HEK293 (cell line): ENCODE measurements at regions not wholly inside any gene's neighbourhood (a gene's known extent, or its start where the extent isn't known, plus 50 kb on each side); places are given as distances from the start of the nearest gene placed in this dataset.

Source experiments
- CTCF ChIA-PET: fragments of 350-600 bp; formaldehyde crosslinking; extraction: SDS; loops from one replicate; lab custom pipeline; 2021; ENCODE audit warnings: antibody characterized with exemption; lab: Yijun Ruan, JAX
- POLR2A ChIA-PET: fragments of 300-600 bp; formaldehyde crosslinking; extraction: SDS; loops from one replicate; lab custom pipeline; 2020; ENCODE audit warnings: antibody characterized with exemption, inconsistent platforms; lab: Yijun Ruan, JAX
- H3K27ac ChIP-seq: fragments of 200-500 bp; sonication (Bioruptor generic); 2 replicates; pipeline ENCODE4 v1.5.1; 2014; ENCODE audit warnings: low read depth, low read length, control low read depth, inconsistent platforms; ENCODE audit errors: extremely low read depth
- H3K36me3 ChIP-seq, 2 experiments: fragments of 200-500 bp in 1 of 2; sonication (Bioruptor generic) in 1 of 2; 1 replicate in 1 of 2; 2 replicates in 1 of 2; pipeline ENCODE4 v1.5.1; 2014 to 2017; ENCODE audit warnings: inconsistent platforms in 2 of 2, low read length in 2 of 2; ENCODE audit not compliant: control insufficient read depth in 2 of 2, insufficient read depth in 1 of 2
- H3K4me1 ChIP-seq: fragments of 200-500 bp; sonication (Bioruptor generic); 2 replicates; pipeline ENCODE4 v1.5.1; 2014; ENCODE audit warnings: mild to moderate bottlenecking, low read length, inconsistent platforms; ENCODE audit not compliant: control insufficient read depth, insufficient read depth
- H3K4me3 ChIP-seq: 2 replicates; pipeline ENCODE4 v1.5.1; 2011; ENCODE audit warnings: low read depth, mild to moderate bottlenecking, control low read depth, low read length, moderate library complexity
- H3K9me3 ChIP-seq: fragments of 200-500 bp; sonication (Bioruptor generic); 2 replicates; pipeline ENCODE4 v1.5.1; 2014; ENCODE audit warnings: low read depth, low read length, inconsistent platforms; ENCODE audit not compliant: control insufficient read depth, insufficient read depth
- EGR2 ChIP-seq: fragments of 450-650 bp; formaldehyde crosslinking; IDR thresholded peaks from 2 replicates; pipeline ENCODE4 v1.5.1; 2016; ENCODE audit warnings: low read depth, missing biosample characterization, missing genetic modification characterization
- GLI2 ChIP-seq: fragments of 450-650 bp; formaldehyde crosslinking; IDR thresholded peaks from 2 replicates; pipeline ENCODE4; 2017; ENCODE audit warnings: missing biosample characterization, missing genetic modification characterization, low read depth, borderline replicate concordance
- MZF1 ChIP-seq: fragments of 450-650 bp; formaldehyde crosslinking; IDR thresholded peaks from 2 replicates; pipeline ENCODE4 v1.5.1; 2017; ENCODE audit warnings: missing biosample characterization, missing genetic modification characterization, borderline replicate concordance
- RBAK ChIP-seq: fragments of 450-650 bp; formaldehyde crosslinking; IDR thresholded peaks from 2 replicates; pipeline ENCODE4 v1.5.1; 2016; ENCODE audit warnings: missing biosample characterization, missing genetic modification characterization
- SCRT1 ChIP-seq: fragments of 450-650 bp; formaldehyde crosslinking; IDR thresholded peaks from 2 replicates; pipeline ENCODE4 v1.5.1; 2016; ENCODE audit warnings: missing biosample characterization, missing genetic modification characterization, borderline replicate concordance
- SP7 ChIP-seq: fragments of 450-650 bp; formaldehyde crosslinking; IDR thresholded peaks from 2 replicates; pipeline ENCODE4 v1.5.1; 2016; ENCODE audit warnings: missing biosample characterization, missing genetic modification characterization
- ZBTB17 ChIP-seq: fragments of 450-650 bp; formaldehyde crosslinking; IDR thresholded peaks from 2 replicates; pipeline ENCODE4 v1.5.1; 2016; ENCODE audit warnings: missing biosample characterization, missing genetic modification characterization
- ZNF239 ChIP-seq: fragments of 450-650 bp; formaldehyde crosslinking; IDR thresholded peaks from 2 replicates; pipeline ENCODE4 v1.5.1; 2016; ENCODE audit warnings: missing biosample characterization, missing genetic modification characterization
- ZNF433 ChIP-seq: fragments of 450-650 bp; formaldehyde crosslinking; IDR thresholded peaks from 2 replicates; pipeline ENCODE4 v1.5.1; 2016; ENCODE audit warnings: missing biosample characterization, missing genetic modification characterization, low read depth
- ZNF473 ChIP-seq: fragments of 450-650 bp; formaldehyde crosslinking; IDR thresholded peaks from 2 replicates; pipeline ENCODE4 v1.5.1; 2017; ENCODE audit warnings: missing biosample characterization, missing genetic modification characterization
- ZNF501 ChIP-seq: fragments of 450-650 bp; formaldehyde crosslinking; IDR thresholded peaks from 2 replicates; pipeline ENCODE4 v1.5.1; 2016; ENCODE audit warnings: missing biosample characterization, missing genetic modification characterization
- ZNF544 ChIP-seq: fragments of 450-650 bp; formaldehyde crosslinking; IDR thresholded peaks from 2 replicates; pipeline ENCODE4 v1.5.0; 2017; ENCODE audit warnings: missing biosample characterization, missing genetic modification characterization
- ZNF560 ChIP-seq: fragments of 450-650 bp; formaldehyde crosslinking; IDR thresholded peaks from 2 replicates; pipeline ENCODE4 v1.5.1; 2017; ENCODE audit warnings: missing biosample characterization, missing genetic modification characterization, borderline replicate concordance
- ZNF624 ChIP-seq: fragments of 450-650 bp; formaldehyde crosslinking; IDR thresholded peaks from 2 replicates; pipeline ENCODE4 v1.5.1; 2017; ENCODE audit warnings: missing biosample characterization, missing genetic modification characterization
- ZNF792 ChIP-seq: fragments of 450-650 bp; formaldehyde crosslinking; IDR thresholded peaks from 2 replicates; pipeline ENCODE4 v1.5.1; 2016; ENCODE audit warnings: missing biosample characterization, missing genetic modification characterization
- ZNF837 ChIP-seq: fragments of 450-650 bp; formaldehyde crosslinking; IDR thresholded peaks from 2 replicates; pipeline ENCODE4 v1.5.1; 2016; ENCODE audit warnings: missing biosample characterization, missing genetic modification characterization
- ZXDB ChIP-seq: fragments of 450-650 bp; formaldehyde crosslinking; IDR thresholded peaks from 2 replicates; pipeline ENCODE4 v1.5.1; 2016; ENCODE audit warnings: missing biosample characterization, missing genetic modification characterization
- TF ChIP-seq, protein P1 (sequence below): fragments of 450-650 bp; formaldehyde crosslinking; IDR thresholded peaks from 2 replicates; pipeline ENCODE4 v1.5.1; 2016; ENCODE audit warnings: missing biosample characterization, missing genetic modification characterization
- TF ChIP-seq, protein P2 (sequence below): fragments of 450-650 bp; formaldehyde crosslinking; IDR thresholded peaks from 2 replicates; pipeline ENCODE4 v1.5.1; 2017; ENCODE audit warnings: missing biosample characterization, mild to moderate bottlenecking, missing genetic modification characterization, moderate library complexity
- TF ChIP-seq, protein P3 (sequence below): fragments of 450-650 bp; formaldehyde crosslinking; IDR thresholded peaks from 2 replicates; pipeline ENCODE4 v1.5.1; 2016; ENCODE audit warnings: missing biosample characterization, missing genetic modification characterization
- TF ChIP-seq, protein P4 (sequence below): fragments of 450-650 bp; formaldehyde crosslinking; IDR thresholded peaks from 2 replicates; pipeline ENCODE4 v1.5.1; 2016; ENCODE audit warnings: missing biosample characterization, missing genetic modification characterization
- TF ChIP-seq, protein P5 (sequence below): fragments of 450-650 bp; formaldehyde crosslinking; IDR thresholded peaks from 2 replicates; pipeline ENCODE4 v1.5.1; 2016; ENCODE audit warnings: missing biosample characterization, missing genetic modification characterization

DNA sequence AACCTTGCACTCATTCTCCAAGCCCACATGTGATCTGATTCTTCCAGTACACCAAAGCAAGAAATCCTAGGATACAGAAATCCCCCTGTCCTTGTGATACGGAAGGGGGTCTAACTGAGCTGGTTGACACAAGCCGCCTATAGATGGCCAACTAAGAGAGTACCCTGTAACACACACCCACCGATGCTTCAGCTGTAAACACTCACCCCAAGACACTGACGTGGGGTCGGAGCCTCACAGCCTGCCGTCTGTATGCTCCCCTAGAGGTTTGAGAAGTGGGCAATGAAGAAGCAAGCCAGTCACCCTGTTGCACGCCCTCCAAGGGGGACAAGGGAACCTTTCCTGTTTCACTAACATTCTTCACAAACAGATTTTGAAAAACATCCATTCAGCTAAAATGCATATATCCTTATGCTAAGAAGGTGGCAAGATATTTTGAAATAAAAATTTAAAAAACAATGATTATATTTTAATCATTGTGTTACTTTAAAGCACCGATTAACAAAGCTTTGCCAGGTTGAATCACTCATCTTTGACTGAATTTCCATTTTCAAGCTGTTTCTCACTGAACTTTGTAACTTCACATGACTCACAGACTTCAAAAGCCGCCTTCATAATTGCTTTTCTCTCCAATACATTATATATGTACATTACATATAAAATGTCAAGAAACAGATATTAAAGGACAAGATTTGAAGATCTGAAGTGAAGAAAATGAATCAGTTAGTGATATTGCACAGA lies 329.3 kb downstream of the ARL4A start:
- no peak overlapping the region for H3K27ac ChIP-seq

DNA sequence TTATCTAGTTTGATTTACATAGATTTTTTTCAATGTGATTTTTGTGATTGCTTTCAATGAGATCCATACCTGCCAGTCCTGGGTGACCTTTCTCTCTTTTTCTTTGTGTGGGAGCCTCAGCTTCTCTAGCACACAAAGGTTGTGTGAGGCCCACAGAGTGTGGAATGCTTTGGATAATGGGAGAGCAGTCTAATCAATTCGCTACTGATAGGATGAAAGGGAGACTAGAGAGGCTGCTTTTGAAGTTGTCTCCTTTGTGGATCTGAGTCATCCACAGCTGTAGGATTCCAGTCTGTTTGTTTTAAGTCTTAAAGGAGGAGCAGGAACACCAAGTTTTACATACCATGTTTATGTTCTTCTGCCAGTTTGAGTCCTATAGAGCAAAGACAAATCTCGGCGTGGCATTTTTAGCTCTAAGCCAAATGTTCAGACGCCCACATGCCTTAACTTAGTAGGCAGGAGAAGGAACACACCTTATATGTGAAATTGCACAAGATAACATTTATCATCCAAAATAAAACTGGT lies 330.0 kb downstream of the ARL4A start:
- H3K9me3 ChIP-seq = no peaks in the 10 kb centered on the region
- H3K36me3 ChIP-seq = no peaks in the 10 kb centered on the region
- peaks cover 6% of the 10 kb centered on the region; the same call in 1 of the 2 replicates for H3K4me1 ChIP-seq
- CTCF ChIA-PET = no interaction called here
- no peak for TF ChIP-seq ZXDB
- TF ChIP-seq ZBTB17 (tag by site-specific recombination) = no peak
- no peak overlapping the region for H3K27ac ChIP-seq
- POLR2A ChIA-PET = no interaction called here
- no peak overlapping the region for H3K4me3 ChIP-seq

More for the DNA sequence above, 329.3 kb downstream of the ARL4A start:
- Histone ChIP-seq H3K4me1 (peaks cover 6% of the 10 kb centered on the region; the same call in 1 of the 2 replicates), H3K9me3 (no peaks in the 10 kb centered on the region), H3K36me3 (no peaks in the 10 kb centered on the region), H3K4me3 (no peak overlapping the region)
- no peak for TF ChIP-seq ZNF473
- no peak for TF ChIP-seq MZF1
- ChIA-PET CTCF (no interaction called here), POLR2A (no interaction called here)

DNA sequence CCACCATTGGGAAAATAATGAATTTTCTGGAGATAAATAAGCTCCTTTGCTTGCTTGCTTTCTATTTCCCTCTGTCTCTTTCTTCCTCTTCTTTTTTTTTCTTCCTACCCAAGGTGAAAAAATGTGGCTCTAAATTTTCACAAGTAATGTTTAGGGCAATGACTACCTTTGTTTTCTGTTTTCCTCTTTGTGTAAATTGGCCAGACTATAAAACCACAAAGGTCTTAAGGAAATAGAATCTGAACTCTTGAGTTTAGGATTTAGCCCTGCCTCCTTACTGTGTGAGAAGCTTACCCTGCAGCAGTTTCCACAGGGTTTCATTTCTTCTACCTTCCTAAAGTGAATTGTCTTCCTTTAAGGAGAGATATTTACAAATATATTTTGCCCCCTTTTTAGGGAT lies 330.4 kb downstream of the ARL4A start:
- CTCF ChIA-PET = no interaction called here
- Histone ChIP-seq H3K9me3 (no peaks in the 10 kb centered on the region), H3K27ac (no peak overlapping the region), H3K36me3 (no peaks in the 10 kb centered on the region), H3K4me1 (peaks cover 6% of the 10 kb centered on the region; the same call in 1 of the 2 replicates), H3K4me3 (no peak overlapping the region)
- POLR2A ChIA-PET = no interaction called here
- TF ChIP-seq ZNF501 (tag by site-specific recombination) (no peak), EGR2 (no peak), SP7 (tag by site-specific recombination) (no peak), ZNF560 (tag by site-specific recombination) (no peak), ZNF624 (tag by site-specific recombination) (no peak), SCRT1 (tag by site-specific recombination) (no peak), ZNF544 (tag by site-specific recombination) (no peak), ZNF792 (tag by site-specific recombination) (no peak), GLI2 (tag by site-specific recombination) (no peak), ZNF433 (tag by site-specific recombination) (no peak), RBAK (tag by site-specific recombination) (no peak), ZNF239 (no peak), ZNF837 (no peak)
- TF ChIP-seq, protein P1, sequence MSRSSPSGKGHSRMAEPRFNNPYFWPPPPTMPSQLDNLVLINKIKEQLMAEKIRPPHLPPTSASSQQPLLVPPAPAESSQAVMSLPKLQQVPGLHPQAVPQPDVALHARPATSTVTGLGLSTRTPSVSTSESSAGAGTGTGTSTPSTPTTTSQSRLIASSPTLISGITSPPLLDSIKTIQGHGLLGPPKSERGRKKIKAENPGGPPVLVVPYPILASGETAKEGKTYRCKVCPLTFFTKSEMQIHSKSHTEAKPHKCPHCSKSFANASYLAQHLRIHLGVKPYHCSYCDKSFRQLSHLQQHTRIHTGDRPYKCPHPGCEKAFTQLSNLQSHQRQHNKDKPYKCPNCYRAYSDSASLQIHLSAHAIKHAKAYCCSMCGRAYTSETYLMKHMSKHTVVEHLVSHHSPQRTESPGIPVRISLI = no peak
- TF ChIP-seq, protein P2, sequence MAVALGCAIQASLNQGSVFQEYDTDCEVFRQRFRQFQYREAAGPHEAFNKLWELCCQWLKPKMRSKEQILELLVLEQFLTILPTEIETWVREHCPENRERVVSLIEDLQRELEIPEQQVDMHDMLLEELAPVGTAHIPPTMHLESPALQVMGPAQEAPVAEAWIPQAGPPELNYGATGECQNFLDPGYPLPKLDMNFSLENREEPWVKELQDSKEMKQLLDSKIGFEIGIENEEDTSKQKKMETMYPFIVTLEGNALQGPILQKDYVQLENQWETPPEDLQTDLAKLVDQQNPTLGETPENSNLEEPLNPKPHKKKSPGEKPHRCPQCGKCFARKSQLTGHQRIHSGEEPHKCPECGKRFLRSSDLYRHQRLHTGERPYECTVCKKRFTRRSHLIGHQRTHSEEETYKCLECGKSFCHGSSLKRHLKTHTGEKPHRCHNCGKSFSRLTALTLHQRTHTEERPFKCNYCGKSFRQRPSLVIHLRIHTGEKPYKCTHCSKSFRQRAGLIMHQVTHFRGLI (tag by site-specific recombination) = no peak
- TF ChIP-seq, protein P3, sequence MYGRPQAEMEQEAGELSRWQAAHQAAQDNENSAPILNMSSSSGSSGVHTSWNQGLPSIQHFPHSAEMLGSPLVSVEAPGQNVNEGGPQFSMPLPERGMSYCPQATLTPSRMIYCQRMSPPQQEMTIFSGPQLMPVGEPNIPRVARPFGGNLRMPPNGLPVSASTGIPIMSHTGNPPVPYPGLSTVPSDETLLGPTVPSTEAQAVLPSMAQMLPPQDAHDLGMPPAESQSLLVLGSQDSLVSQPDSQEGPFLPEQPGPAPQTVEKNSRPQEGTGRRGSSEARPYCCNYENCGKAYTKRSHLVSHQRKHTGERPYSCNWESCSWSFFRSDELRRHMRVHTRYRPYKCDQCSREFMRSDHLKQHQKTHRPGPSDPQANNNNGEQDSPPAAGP (tag by site-specific recombination) = no peak
- TF ChIP-seq, protein P4, sequence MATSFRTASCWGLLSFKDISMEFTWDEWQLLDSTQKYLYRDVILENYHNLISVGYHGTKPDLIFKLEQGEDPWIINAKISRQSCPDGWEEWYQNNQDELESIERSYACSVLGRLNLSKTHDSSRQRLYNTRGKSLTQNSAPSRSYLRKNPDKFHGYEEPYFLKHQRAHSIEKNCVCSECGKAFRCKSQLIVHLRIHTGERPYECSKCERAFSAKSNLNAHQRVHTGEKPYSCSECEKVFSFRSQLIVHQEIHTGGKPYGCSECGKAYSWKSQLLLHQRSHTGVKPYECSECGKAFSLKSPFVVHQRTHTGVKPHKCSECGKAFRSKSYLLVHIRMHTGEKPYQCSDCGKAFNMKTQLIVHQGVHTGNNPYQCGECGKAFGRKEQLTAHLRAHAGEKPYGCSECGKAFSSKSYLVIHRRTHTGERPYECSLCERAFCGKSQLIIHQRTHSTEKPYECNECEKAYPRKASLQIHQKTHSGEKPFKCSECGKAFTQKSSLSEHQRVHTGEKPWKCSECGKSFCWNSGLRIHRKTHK (tag by site-specific recombination) = no peak
- TF ChIP-seq, protein P5, sequence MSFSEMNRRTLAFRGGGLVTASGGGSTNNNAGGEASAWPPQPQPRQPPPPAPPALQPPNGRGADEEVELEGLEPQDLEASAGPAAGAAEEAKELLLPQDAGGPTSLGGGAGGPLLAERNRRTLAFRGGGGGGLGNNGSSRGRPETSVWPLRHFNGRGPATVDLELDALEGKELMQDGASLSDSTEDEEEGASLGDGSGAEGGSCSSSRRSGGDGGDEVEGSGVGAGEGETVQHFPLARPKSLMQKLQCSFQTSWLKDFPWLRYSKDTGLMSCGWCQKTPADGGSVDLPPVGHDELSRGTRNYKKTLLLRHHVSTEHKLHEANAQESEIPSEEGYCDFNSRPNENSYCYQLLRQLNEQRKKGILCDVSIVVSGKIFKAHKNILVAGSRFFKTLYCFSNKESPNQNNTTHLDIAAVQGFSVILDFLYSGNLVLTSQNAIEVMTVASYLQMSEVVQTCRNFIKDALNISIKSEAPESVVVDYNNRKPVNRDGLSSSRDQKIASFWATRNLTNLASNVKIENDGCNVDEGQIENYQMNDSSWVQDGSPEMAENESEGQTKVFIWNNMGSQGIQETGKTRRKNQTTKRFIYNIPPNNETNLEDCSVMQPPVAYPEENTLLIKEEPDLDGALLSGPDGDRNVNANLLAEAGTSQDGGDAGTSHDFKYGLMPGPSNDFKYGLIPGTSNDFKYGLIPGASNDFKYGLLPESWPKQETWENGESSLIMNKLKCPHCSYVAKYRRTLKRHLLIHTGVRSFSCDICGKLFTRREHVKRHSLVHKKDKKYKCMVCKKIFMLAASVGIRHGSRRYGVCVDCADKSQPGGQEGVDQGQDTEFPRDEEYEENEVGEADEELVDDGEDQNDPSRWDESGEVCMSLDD = no peak
